GM12891 (cell line): ENCODE measurements at regions not wholly inside any gene's neighbourhood (a gene's known extent, or its start where the extent isn't known, plus 50 kb on each side); places are given as distances from the start of the nearest gene placed in this dataset.
A peak's percentile ranks its signal among the peaks of the same experiment; 100 is the strongest.
"Not testable (repeated sequence)": the region's sequence is repeated elsewhere in the genome, so short reads cannot be mapped to it uniquely, and the experiment has no call there.

ENCODE experiments used
- DNase-seq: peaks from one replicate; pipeline ENCODE4 v3.0.0; 2011; ENCODE audit warnings: low spot score; ENCODE audit not compliant: insufficient read length
- FAIRE-seq: peaks from 2 replicates; lab custom pipeline; 2011; peaks lifted over from hg19 to GRCh38; lab: Jason Lieb, UNC
- PAX5 ChIP-seq: IDR thresholded peaks from 2 replicates; pipeline ENCODE4 v1.6.1; 2011; ENCODE audit warnings: low read length, moderate library complexity, mild to moderate bottlenecking; ENCODE audit not compliant: insufficient read depth, severe bottlenecking
- POLR2A ChIP-seq: IDR thresholded peaks from 2 replicates; pipeline ENCODE4 v1.6.1; 2011; ENCODE audit warnings: low read depth, low read length, control low read depth
- POLR2AphosphoS5 ChIP-seq: IDR thresholded peaks from 2 replicates; pipeline ENCODE4 v1.6.1; 2011; ENCODE audit warnings: low read depth, low read length, control low read depth
- POU2F2 ChIP-seq: IDR thresholded peaks from 2 replicates; pipeline ENCODE4 v1.6.1; 2011; ENCODE audit warnings: low read depth, mild to moderate bottlenecking, control low read depth, low read length, moderate library complexity
- SPI1 ChIP-seq: IDR thresholded peaks from 2 replicates; pipeline ENCODE4 v1.6.1; 2011; ENCODE audit warnings: low read depth, low read length, control low read depth
- TAF1 ChIP-seq: IDR thresholded peaks from 2 replicates; pipeline ENCODE4 v1.6.1; 2011; ENCODE audit warnings: low read depth, low read length, control low read depth

GRCh38 chr5:6107675-6108539 lies 270.4 kb downstream of the MED10 start:
- TF ChIP-seq POLR2AphosphoS5 (no peak), SPI1 (no peak), PAX5 (no peak), POLR2A (no peak), POU2F2 (no peak), TAF1 (no peak)
- DNase-seq (no peak), FAIRE-seq (no peak)

- FAIRE-seq (no peak), DNase-seq (no peak)
- TF ChIP-seq POU2F2 = no peak
- TF ChIP-seq POLR2AphosphoS5 = no peak
- no peak for TF ChIP-seq PAX5
Observed at GRCh38 chr5:6106756-6107155, 271.6 kb downstream of the MED10 start.

GRCh38 chr5:6105320-6105719 lies 273.0 kb downstream of the MED10 start:
- FAIRE-seq = no peak
- no peak for DNase-seq
- TF ChIP-seq POLR2A (no peak), POLR2AphosphoS5 (no peak), PAX5 (no peak), SPI1 (no peak), TAF1 (no peak), POU2F2 (no peak)

- no peak for DNase-seq
- no peak for FAIRE-seq
- no peak for TF ChIP-seq POU2F2
- no peak for TF ChIP-seq POLR2A
- no peak for TF ChIP-seq POLR2AphosphoS5
- TF ChIP-seq PAX5 = no peak
- no peak for TF ChIP-seq TAF1
- TF ChIP-seq SPI1 = no peak
Observed at GRCh38 chr5:6096101-6096500, 282.2 kb downstream of the MED10 start.

- not testable (repeated sequence) for FAIRE-seq
Observed at GRCh38 chr5:6094180-6094579, 284.2 kb downstream of the MED10 start.

GRCh38 chr5:6090838-6091237 lies 287.5 kb downstream of the MED10 start:
- TF ChIP-seq POLR2A = no peak
- no peak for TF ChIP-seq POU2F2
- no peak for TF ChIP-seq POLR2AphosphoS5
- no peak for TF ChIP-seq TAF1
- TF ChIP-seq PAX5 = no peak
- no peak for TF ChIP-seq SPI1
- DNase-seq (no peak), FAIRE-seq (no peak)

More at GRCh38 chr5:6094180-6094579, 284.2 kb downstream of the MED10 start:
- not testable (repeated sequence) for DNase-seq

GRCh38 chr5:6090079-6090654 lies 288.2 kb downstream of the MED10 start:
- no peak for DNase-seq
- no peak for FAIRE-seq
- TF ChIP-seq POU2F2 (no peak), SPI1 (peak; percentile 67; the same call in 1 of the 2 replicates), POLR2A (no peak)

- FAIRE-seq = no peak
Observed at GRCh38 chr5:6088706-6089105, 289.6 kb downstream of the MED10 start.

GRCh38 chr5:6087576-6087975 lies 290.8 kb downstream of the MED10 start:
- FAIRE-seq = no peak
- DNase-seq = no peak
- TF ChIP-seq PAX5 (no peak), POLR2AphosphoS5 (no peak), SPI1 (no peak), TAF1 (no peak)

More at GRCh38 chr5:6088706-6089105, 289.6 kb downstream of the MED10 start:
- DNase-seq = no peak
- no peak for TF ChIP-seq POU2F2
- no peak for TF ChIP-seq SPI1
- no peak for TF ChIP-seq TAF1
- no peak for TF ChIP-seq PAX5
- TF ChIP-seq POLR2AphosphoS5 = no peak
- TF ChIP-seq POLR2A = no peak

- TF ChIP-seq TAF1 (no peak), POLR2A (no peak), POLR2AphosphoS5 (no peak)
- no peak for FAIRE-seq
- no peak for DNase-seq
Observed at GRCh38 chr5:6086871-6087270, 291.5 kb downstream of the MED10 start.
